WTC11 (cell line): ENCODE measurements at regions not wholly inside any gene's neighbourhood (a gene's known extent, or its start where the extent isn't known, plus 50 kb on each side); places are given as distances from the start of the nearest gene placed in this dataset.

ENCODE experiments used
- ARID4B ChIP-seq: sonication (generic); formaldehyde crosslinking; IDR thresholded peaks from 2 replicates; pipeline ENCODE4 v1.8.0; 2023; ENCODE audit warnings: missing genetic modification reagents, mild to moderate bottlenecking, borderline replicate concordance
- TCF7 ChIP-seq: sonication (generic); formaldehyde crosslinking; IDR thresholded peaks from 2 replicates; pipeline ENCODE4 v1.8.0; 2022; ENCODE audit warnings: mild to moderate bottlenecking, low read depth, missing genetic modification reagents, moderate library complexity
- ZNF121 ChIP-seq: sonication (generic); formaldehyde crosslinking; IDR thresholded peaks from 2 replicates; pipeline ENCODE4 v1.8.0; 2023; ENCODE audit warnings: missing genetic modification reagents

GRCh38 chr4:189147005-189147929, 793.4 kb upstream of the FRG1 start:
- TF ChIP-seq ZNF121 (CRISPR knock-in tag) (no peak), TCF7 (no peak), ARID4B (no peak)
